ENCODE measurements at regions not wholly inside any gene's neighbourhood (a gene's known extent, or its start where the extent isn't known, plus 50 kb on each side); places are given as distances from the start of the nearest gene placed in this dataset.

- ChIA-PET CTCF (interaction anchor here (1.0 kb wide), 1 partner anchor 321 kb away, joined by 3 read pairs; no protein-coding TSS in a partner anchor), POLR2A (no interaction called here)
- no peaks in the 10 kb centered on the region for H3K36me3 ChIP-seq (ENCODE audit: control insufficient read depth, insufficient read depth, low read length)
- no peak for DNase-seq (ENCODE audit: low read depth)
- H3K27me3 ChIP-seq (ENCODE audit: control insufficient read depth, insufficient read depth, low read length) = no peaks in the 10 kb centered on the region
- no peak for TF ChIP-seq CTCF (IDR thresholded peaks at IDR 0.05; ENCODE audit: insufficient read depth, low read depth, low read length)
- no peak overlapping the region for H3K4me3 ChIP-seq (ENCODE audit: low read depth, low read length)
Observed at GRCh38 chr5:91252916-91253315, 130.2 kb downstream of the ARRDC3 start.

DNA sequence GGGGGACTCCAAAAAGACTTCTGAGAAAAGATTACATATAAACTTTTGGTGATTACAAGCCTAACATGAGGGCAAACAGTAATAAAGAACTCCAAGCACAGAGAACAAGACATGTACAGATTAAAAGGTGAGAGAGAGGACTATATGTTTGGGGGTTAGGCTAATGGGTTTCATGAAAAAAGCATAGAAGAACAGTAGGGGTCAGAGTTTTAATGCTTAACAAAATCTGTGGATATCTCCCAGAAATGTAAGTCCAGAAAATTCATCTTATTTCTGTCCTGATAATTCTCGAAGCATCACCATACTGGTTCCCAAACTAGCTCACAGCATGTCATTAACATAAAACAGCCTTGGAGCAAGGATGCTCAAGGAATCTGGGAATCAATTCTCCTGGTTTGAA is 137.2 kb downstream of the ARRDC3 start:
- DNase-seq (ENCODE audit: low read depth) = no peak
- H3K27me3 ChIP-seq (ENCODE audit: control insufficient read depth, insufficient read depth, low read length) = no peaks in the 10 kb centered on the region
- ChIA-PET POLR2A (no interaction called here), CTCF (interaction anchor here (1.4 kb wide), 3 partner anchors 27 to 137 kb away, joined by 3 read pairs; partner anchors contain the start of gene ARRDC3)
- H3K4me3 ChIP-seq (ENCODE audit: low read depth, low read length) = no peak overlapping the region
- TF ChIP-seq CTCF (IDR thresholded peaks at IDR 0.05; ENCODE audit: insufficient read depth, low read depth, low read length) = no peak
- no peaks in the 10 kb centered on the region for H3K36me3 ChIP-seq (ENCODE audit: control insufficient read depth, insufficient read depth, low read length)

DNA sequence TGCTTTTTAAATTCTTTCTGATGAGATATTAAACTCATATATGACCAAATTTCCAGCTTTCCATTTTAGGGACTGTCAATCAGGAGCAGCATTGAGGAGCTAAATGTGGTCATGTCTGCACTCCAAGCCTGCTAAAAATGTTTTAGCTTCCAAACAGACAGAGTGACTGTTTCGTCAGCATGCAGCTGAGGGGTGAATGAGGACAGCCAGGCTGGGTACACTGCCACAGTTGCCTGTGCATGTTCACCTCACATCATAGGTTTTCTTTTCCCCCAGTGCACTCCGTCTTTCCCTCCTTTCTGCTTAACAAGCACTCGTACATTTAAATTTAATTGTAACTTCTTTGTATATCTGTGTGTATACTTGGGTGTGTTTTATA is 138.1 kb downstream of the ARRDC3 start:
- DNase-seq (ENCODE audit: low read depth) = no peak
- CTCF ChIA-PET = interaction anchor here (0.9 to 1.4 kb wide), 4 partner anchors 25 to 138 kb away, joined by 3 to 4 read pairs (median 3); partner anchors contain the start of gene ARRDC3
- no peaks in the 10 kb centered on the region for H3K27me3 ChIP-seq (ENCODE audit: control insufficient read depth, insufficient read depth, low read length)
- H3K4me3 ChIP-seq (ENCODE audit: low read depth, low read length) = no peak overlapping the region
- TF ChIP-seq CTCF (IDR thresholded peaks at IDR 0.05; ENCODE audit: insufficient read depth, low read depth, low read length) = no peak
- POLR2A ChIA-PET = no interaction called here
- no peaks in the 10 kb centered on the region for H3K36me3 ChIP-seq (ENCODE audit: control insufficient read depth, insufficient read depth, low read length)

DNA sequence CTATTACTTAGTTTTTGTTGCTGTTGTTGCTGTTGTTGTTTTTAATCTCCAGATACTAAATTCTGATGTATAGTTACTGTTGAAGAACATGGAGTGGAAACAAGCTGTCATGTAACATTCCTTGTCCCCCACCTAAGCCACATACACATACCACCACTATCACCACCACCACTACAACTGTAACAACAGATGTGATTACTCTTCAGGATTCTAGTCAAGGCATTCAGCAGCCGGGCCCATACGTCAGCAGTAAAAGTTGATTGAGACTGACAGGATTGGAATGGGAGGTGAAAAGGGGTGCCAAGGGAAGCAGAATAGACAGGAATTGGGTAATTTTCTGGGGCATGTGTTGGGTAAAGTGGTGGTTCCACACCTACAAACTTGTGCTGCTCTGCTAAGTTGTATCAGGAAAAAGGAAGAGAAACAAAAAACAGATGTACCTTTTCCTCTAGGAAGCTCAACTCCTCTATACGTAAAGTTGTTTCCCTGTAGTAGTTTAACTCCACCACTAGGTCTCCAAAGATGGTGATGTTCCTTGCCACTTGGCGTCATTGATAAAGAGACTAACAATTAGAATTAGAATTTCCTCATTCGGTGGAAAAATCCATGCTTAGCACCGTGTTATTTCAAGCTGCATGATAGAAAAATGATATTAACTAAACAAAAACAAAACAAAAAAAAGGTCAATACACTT is 138.6 kb downstream of the ARRDC3 start:
- CTCF ChIA-PET = interaction anchor here (0.9 to 1.4 kb wide), 4 partner anchors 25 to 138 kb away, joined by 3 to 4 read pairs (median 3); partner anchors contain the start of gene ARRDC3
- POLR2A ChIA-PET = no interaction called here

GRCh38 chr5:91243852-91244251 is 139.3 kb downstream of the ARRDC3 start:
- ChIA-PET POLR2A (no interaction called here), CTCF (no interaction called here)
- no peak for DNase-seq (ENCODE audit: low read depth)

More for the DNA sequence above, 138.6 kb downstream of the ARRDC3 start:
- Histone ChIP-seq H3K27me3 (ENCODE audit: control insufficient read depth, insufficient read depth, low read length) (no peaks in the 10 kb centered on the region), H3K4me3 (ENCODE audit: low read depth, low read length) (no peak overlapping the region), H3K36me3 (ENCODE audit: control insufficient read depth, insufficient read depth, low read length) (no peaks in the 10 kb centered on the region)
- TF ChIP-seq CTCF (IDR thresholded peaks at IDR 0.05; ENCODE audit: insufficient read depth, low read depth, low read length) = no peak
- DNase-seq (ENCODE audit: low read depth) = no peak

More at GRCh38 chr5:91243852-91244251, 139.3 kb downstream of the ARRDC3 start:
- Histone ChIP-seq H3K4me3 (ENCODE audit: low read depth, low read length) (no peak overlapping the region), H3K36me3 (ENCODE audit: control insufficient read depth, insufficient read depth, low read length) (no peaks in the 10 kb centered on the region), H3K27me3 (ENCODE audit: control insufficient read depth, insufficient read depth, low read length) (no peaks in the 10 kb centered on the region)
- TF ChIP-seq CTCF (IDR thresholded peaks at IDR 0.05; ENCODE audit: insufficient read depth, low read depth, low read length) = no peak

Measured in BJ (cell line).